GM21381 (cell line): ENCODE measurements at regions not wholly inside any gene's neighbourhood (a gene's known extent, or its start where the extent isn't known, plus 50 kb on each side); places are given as distances from the start of the nearest gene placed in this dataset.

Experiments
- ATAC-seq: cut with Tn5 transposase; IDR thresholded peaks from one replicate; pipeline ENCODE4 v1.9.1; 2021; ENCODE audit warnings: mild to moderate bottlenecking, moderate library complexity; ENCODE audit not compliant: unreplicated experiment

- no peak for ATAC-seq
Measured at GRCh38 chr5:113900141-113900540, 386.6 kb downstream of the YTHDC2 start.

GRCh38 chr5:113900816-113901215, 387.3 kb downstream of the YTHDC2 start:
- no peak for ATAC-seq

- no peak for ATAC-seq
Measured at GRCh38 chr5:113901718-113902117, 388.2 kb downstream of the YTHDC2 start.

GRCh38 chr5:113902917-113903660, 389.6 kb downstream of the YTHDC2 start:
- no peak for ATAC-seq

- ATAC-seq: no peak
Measured at GRCh38 chr5:113909782-113910181, 396.3 kb downstream of the YTHDC2 start.

GRCh38 chr5:113917997-113918396, 404.5 kb downstream of the YTHDC2 start:
- no peak for ATAC-seq

- no peak for ATAC-seq
Measured at GRCh38 chr5:113922343-113922742, 408.8 kb downstream of the YTHDC2 start.

GRCh38 chr5:113935453-113935852, 422.0 kb downstream of the YTHDC2 start:
- no peak for ATAC-seq

GRCh38 chr5:113937301-113937700, 423.8 kb downstream of the YTHDC2 start:
- ATAC-seq: no peak

GRCh38 chr5:113939988-113940387, 421.9 kb upstream of the KCNN2 start:
- ATAC-seq: no peak

- no peak for ATAC-seq
Measured at GRCh38 chr5:113950186-113950585, 411.7 kb upstream of the KCNN2 start.

- ATAC-seq: no peak
Measured at GRCh38 chr5:113965225-113965624, 396.6 kb upstream of the KCNN2 start.

- no peak for ATAC-seq
Measured at GRCh38 chr5:113969901-113970300, 392.0 kb upstream of the KCNN2 start.

GRCh38 chr5:113971454-113971853, 390.4 kb upstream of the KCNN2 start:
- ATAC-seq: no peak

GRCh38 chr5:113974976-113975375, 386.9 kb upstream of the KCNN2 start:
- no peak for ATAC-seq

GRCh38 chr5:113984928-113985327, 376.9 kb upstream of the KCNN2 start:
- ATAC-seq: no peak

- ATAC-seq: no peak
Measured at GRCh38 chr5:113985505-113985904, 376.4 kb upstream of the KCNN2 start.

- no peak for ATAC-seq
Measured at GRCh38 chr5:113989278-113989912, 372.5 kb upstream of the KCNN2 start.

GRCh38 chr5:113989913-113990305, 372.0 kb upstream of the KCNN2 start:
- no peak for ATAC-seq

GRCh38 chr5:114001076-114001475, 360.8 kb upstream of the KCNN2 start:
- ATAC-seq: no peak

- no peak for ATAC-seq
Measured at GRCh38 chr5:114006582-114006981, 355.3 kb upstream of the KCNN2 start.

- no peak for ATAC-seq
Measured at GRCh38 chr5:114007678-114008077, 354.2 kb upstream of the KCNN2 start.

- no peak for ATAC-seq
Measured at GRCh38 chr5:114010362-114010761, 351.5 kb upstream of the KCNN2 start.
